Renal pelvis (tissue), 1 donor: ENCODE measurements at regions not wholly inside any gene's neighbourhood (a gene's known extent, or its start where the extent isn't known, plus 50 kb on each side); places are given as distances from the start of the nearest gene placed in this dataset.
"Not testable (repeated sequence)": the region's sequence is repeated elsewhere in the genome, so short reads cannot be mapped to it uniquely, and the experiment has no call there.

Experiments
- DNase-seq: peaks from one replicate; pipeline ENCODE4 v3.0.0-alpha.2; 2013

GRCh38 chr1:65590279-65590678 lies 169.8 kb downstream of the LEPR start:
- no peak for DNase-seq

DNA sequence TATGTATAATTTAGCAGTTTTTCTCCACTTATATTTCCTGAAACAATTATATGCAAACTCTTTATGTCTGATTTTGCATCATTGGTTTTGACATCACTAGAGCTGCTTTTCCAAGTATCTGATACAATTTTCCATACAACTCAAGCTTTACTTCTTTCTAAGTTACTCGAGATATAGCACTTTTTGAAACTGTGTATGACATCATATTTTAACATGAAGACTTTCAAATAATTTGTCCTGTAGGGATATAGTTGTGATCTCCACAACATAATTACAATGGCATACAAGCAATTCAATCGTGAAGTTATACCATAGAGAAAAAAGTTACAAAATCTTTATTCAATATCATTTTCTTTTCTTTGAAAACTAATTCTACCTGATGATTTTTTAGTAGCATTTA lies 173.0 kb downstream of the LEPR start:
- no peak for DNase-seq

- DNase-seq: no peak
These were observed 175.3 kb downstream of the LEPR start for GRCh38 chr1:65595724-65596123.

- DNase-seq: no peak
These were observed 176.3 kb downstream of the LEPR start for GRCh38 chr1:65596768-65597167.

- DNase-seq: no peak
These were observed 185.2 kb downstream of the LEPR start for GRCh38 chr1:65605621-65606020.

DNA sequence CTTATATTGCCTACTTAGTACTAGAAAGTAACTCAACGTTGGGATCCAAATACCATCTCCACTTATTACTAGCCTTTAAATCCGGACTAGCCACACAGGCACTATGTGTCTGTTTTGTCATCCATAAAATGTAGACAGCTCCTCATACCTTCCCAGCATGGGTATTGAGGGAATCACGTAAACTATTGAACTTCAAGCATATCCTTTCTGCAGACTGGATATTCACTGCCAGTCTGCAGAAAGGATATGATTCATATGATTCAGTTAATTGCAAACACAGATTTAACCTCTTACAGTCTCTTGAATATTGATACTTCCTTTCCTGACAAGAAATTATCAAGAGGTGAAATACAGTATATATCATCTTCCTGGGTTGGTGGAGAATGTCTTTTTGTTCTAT lies 186.0 kb downstream of the LEPR start:
- DNase-seq: no peak

GRCh38 chr1:65613884-65614283 lies 178.8 kb upstream of the PDE4B start:
- no peak for DNase-seq

DNA sequence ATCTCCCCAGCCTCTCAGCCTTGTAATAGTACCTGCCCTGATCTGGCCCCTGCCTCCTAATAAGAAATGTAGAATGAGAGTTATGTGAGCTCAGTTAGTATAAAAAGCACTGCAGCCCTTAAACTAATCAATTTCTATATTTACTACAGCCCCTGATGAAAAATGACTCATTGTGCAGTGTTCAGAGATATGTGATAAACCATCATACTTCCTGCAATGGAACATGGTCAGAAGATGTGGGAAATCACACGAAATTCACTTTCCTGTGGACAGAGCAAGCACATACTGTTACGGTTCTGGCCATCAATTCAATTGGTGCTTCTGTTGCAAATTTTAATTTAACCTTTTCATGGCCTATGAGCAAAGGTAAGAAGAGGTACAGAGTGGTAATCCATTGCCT lies 176.8 kb upstream of the PDE4B start:
- DNase-seq: no peak

DNA sequence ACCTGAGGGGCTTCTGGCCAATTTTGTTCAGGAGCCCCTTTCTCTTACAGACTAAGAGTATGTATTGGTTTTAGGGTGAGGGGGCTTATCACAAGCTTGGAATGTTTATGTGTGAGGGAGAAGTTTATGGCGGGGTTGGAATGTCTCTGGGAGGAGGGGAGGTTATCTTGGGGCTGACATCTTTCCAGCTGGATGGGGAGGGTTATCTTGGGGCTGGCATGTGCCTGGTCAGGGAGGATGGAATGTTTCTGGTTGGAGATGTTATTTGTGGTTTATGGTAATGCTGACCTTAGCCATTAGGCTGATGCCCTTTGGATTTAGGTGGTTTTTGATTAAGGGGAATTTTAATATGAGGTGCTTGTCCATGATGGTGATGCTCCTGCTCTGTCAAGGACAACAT lies 171.0 kb upstream of the PDE4B start:
- DNase-seq: not testable (repeated sequence)

- DNase-seq: no peak
These were observed 168.8 kb upstream of the PDE4B start for GRCh38 chr1:65623895-65624294.

DNA sequence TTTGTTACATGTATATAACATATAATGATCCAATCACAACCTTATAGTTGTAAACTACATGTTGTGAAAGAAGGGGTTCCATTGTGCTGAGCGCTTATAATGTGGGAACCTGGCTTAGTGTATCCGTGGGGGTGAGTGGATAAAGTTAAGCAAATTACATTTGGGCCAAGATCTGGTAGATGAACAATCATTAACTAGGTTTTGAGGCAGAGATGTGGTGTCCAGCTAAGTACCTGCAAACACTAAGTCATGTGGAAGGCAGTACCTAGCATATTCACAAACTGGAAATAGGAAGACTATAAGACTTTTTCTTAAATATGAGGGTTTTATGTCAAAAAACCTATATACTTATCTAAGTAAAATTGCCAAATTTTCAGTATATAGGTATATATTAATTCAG lies 167.2 kb upstream of the PDE4B start:
- no peak for DNase-seq

- DNase-seq: no peak
These were observed 166.7 kb upstream of the PDE4B start for GRCh38 chr1:65626003-65626402.

GRCh38 chr1:65629788-65630187 lies 162.9 kb upstream of the PDE4B start:
- DNase-seq: no peak

GRCh38 chr1:65630855-65631254 lies 161.8 kb upstream of the PDE4B start:
- DNase-seq: no peak

DNA sequence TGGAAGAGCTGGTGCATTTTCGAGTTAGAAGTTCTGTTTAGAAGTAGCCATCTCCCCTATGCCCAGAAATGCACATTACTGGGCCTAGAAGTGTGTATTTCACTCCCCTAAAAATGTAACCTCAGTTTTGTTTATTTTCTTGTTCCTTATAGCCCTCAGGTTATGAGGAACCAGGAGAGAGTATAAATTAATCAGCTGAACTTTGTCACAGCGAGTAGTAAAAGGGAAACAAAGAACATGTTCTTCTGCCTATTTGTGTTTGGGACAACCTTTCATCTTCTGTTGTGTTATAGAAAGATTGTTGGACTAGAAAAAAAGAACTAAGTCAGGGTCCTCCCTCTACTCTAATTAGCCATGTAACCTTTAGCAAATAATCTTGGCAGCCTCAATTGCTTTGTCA lies 160.5 kb upstream of the PDE4B start:
- DNase-seq: no peak

DNA sequence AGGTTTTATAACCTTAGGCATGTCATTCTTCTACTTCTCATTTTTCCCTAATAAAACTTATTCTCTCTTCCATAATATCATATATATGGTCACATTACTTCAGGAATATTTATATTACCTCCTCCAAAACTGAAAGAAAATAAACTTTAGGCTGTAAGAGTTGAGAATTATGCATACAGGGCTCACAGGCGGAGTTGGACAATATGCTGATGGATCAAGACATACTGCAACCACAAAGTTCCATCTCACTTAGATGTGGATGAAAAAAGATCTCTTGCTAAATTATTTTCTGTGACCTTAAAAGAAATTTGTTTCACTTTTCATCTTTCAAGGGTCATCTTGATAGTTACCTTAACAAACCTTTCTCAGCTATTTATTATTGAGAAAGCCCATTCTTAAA lies 152.6 kb upstream of the PDE4B start:
- DNase-seq: no peak

DNA sequence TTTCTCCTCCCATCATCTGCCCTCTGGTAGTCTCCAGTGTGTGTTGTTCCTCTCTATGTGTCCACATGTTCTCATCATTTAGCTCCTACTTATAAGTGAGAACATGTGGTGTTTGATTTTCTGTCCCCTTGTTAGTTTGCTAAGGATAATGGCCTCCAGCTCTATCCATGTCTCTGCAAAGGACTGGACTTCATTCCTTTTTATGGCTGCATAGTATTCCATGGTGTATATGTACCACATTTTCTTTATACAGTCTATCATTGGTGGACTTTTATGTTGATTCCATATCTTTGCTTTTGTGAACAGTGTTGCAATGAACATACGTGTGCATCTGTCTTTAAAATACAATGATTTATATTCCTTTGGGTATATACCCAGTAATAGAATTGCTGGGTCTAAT lies 143.5 kb upstream of the PDE4B start:
- DNase-seq: not testable (repeated sequence)

DNA sequence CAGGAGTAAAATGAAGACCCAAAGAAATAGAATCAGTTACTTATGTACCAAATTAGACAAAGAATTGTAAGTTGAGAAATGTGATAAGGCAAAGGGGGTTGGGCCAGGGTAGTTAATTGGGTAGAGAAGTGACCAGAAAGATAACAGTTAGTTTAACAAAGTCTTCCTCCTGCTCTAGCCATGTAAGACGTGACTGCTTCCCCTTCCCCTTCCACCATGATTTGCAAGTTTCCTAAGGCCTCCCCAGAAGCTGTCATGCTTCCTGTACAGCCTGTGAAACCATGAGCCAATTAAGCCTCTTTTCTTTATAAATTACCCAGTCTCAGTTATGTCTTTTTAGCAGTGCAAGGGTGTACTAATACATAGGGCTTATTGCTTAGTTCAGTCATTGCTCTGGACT lies 142.0 kb upstream of the PDE4B start:
- no peak for DNase-seq

GRCh38 chr1:65654526-65654925 lies 138.2 kb upstream of the PDE4B start:
- not testable (repeated sequence) for DNase-seq

GRCh38 chr1:65657609-65658008 lies 135.1 kb upstream of the PDE4B start:
- not testable (repeated sequence) for DNase-seq

- no peak for DNase-seq
These were observed 134.6 kb upstream of the PDE4B start for GRCh38 chr1:65658122-65658521.

DNA sequence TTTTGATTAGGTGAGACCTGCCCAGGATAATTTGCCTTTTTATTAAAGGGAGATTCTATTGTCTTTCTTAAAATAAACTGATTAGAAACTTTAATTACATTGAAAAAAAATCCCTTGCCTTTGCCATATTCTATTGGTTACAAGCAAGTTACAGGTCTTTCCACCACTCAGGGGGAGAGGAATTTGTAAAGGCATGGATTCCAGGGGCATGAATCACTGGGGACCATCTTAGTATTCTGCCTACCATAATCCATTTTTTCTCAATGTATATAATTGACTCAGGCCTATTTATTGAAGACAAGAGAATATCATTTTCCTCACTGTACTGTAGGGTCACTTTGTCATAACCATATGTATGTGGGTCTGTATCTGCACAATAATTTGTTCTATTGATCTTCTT lies 124.3 kb upstream of the PDE4B start:
- no peak for DNase-seq

DNA sequence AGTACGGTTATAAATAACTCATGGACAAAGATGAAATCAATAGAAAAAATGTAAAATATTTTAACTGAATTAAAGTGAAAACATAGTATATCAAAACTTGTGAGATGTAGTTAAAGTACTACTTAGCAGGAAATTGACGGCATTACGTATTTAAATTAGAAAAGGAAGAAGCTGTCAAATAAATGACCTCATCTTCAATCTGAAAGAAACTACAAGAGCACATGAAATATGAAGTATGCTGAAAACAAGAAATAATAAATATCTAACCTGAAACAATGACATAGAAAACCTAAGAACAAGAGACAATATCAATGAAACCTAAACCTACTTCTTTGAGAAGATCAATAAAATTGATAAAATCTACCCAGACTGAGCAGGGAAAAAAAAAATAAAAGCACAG lies 122.2 kb upstream of the PDE4B start:
- DNase-seq: no peak

- DNase-seq: no peak
These were observed 118.2 kb upstream of the PDE4B start for GRCh38 chr1:65674522-65674921.

DNA sequence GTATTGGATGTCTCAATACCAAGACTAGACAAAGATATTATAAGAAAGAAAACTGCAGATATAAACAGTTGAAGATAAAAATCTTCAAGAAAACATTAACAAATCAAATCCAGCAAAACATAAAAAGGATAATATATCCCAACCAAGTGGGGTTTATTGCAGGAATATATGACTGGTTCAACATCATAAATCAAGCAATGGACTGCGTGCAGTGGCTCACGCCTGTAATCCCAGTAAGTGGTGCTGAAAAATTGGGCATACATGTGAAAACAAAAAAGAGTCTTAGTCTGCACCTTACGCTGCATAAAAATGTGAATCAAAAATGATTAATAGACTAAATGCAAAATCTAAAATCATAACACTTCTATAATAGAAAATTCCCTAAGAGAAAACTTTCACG lies 112.9 kb upstream of the PDE4B start:
- DNase-seq: no peak
